Activated CD8-positive, alpha-beta T cell treated with anti-CD3 and anti-CD28 coated beads for 36 hours (primary cell): ENCODE measurements at regions not wholly inside any gene's neighbourhood (a gene's known extent, or its start where the extent isn't known, plus 50 kb on each side); places are given as distances from the start of the nearest gene placed in this dataset.
"Not testable (repeated sequence)": the region's sequence is repeated elsewhere in the genome, so short reads cannot be mapped to it uniquely, and the experiment has no call there.

ENCODE experiments used
- ATAC-seq: fragments of 200-7000 bp; cut with Tn5 transposase; one replicate; pipeline ENCODE4 v1.10.0; 2021; ENCODE audit warnings: mild to moderate bottlenecking, moderate library complexity
- CTCF ChIA-PET: fragments of 350-600 bp; sonication (Branson Sonifier 250); formaldehyde crosslinking; loops from one replicate; lab custom pipeline; 2021; ENCODE audit warnings: antibody characterized with exemption; lab: Charles Lee
- POLR2A ChIA-PET: fragments of 350-600 bp; sonication (Branson Sonifier 250); formaldehyde crosslinking; loops from one replicate; lab custom pipeline; 2021; ENCODE audit warnings: antibody characterized with exemption; lab: Charles Lee
- DNase-seq: peaks from one replicate; pipeline ENCODE4 v3.0.0-alpha.2; 2020
- H3K27ac Mint-ChIP-seq: one replicate; pipeline ENCODE4 v1.8.0; 2021; ENCODE audit warnings: mild to moderate bottlenecking, mixed read lengths
- H3K27me3 Mint-ChIP-seq: one replicate; pipeline ENCODE4 v1.8.0; 2021; ENCODE audit warnings: mixed read lengths
- H3K36me3 Mint-ChIP-seq: one replicate; pipeline ENCODE4 v1.8.0; 2021; ENCODE audit warnings: low read depth, mixed read lengths
- H3K4me1 Mint-ChIP-seq: one replicate; pipeline ENCODE4 v1.8.0; 2021; ENCODE audit warnings: low read depth, mixed read lengths
- H3K4me3 Mint-ChIP-seq: one replicate; pipeline ENCODE4 v1.8.0; 2021; ENCODE audit warnings: mild to moderate bottlenecking, moderate library complexity, mixed read lengths
- H3K9me3 Mint-ChIP-seq: one replicate; pipeline ENCODE4 v1.8.0; 2021; ENCODE audit warnings: mixed read lengths
- intact Hi-C: fragments of 100-400 bp; cut with micrococcal nuclease; formaldehyde crosslinking; loops from one replicate; pipeline ENCODE4 v1.10.0; 2022
- TF ChIP-seq, protein P1 (sequence below): fragments of 200-600 bp; IDR thresholded peaks from one replicate; pipeline ENCODE4 v1.8.0; 2022; ENCODE audit warnings: antibody characterized with exemption, mild to moderate bottlenecking

DNA sequence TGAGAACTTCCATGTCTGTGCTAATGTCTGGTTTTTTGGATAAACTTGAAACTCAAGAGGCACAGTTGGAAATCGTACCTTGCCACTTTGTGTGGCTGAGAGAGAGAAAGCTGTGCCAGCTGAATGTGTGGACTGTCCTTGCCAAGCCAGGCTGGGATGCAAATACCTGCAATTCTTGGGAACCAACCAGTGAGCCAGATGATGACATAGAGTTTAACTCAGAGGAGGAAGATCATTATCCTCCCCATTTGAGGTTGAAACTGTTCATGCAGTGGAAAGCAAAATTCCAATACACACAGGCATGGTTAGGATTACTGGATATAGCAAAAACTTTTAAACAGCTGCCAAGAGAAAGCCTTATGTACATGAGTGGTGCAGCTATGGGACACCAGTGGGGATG lies 451.4 kb upstream of the NPAP1 start:
- Mint-ChIP-seq H3K4me3 (no peak overlapping the region), H3K9me3 (peaks cover 9% of the 10 kb centered on the region), H3K4me1 (no peaks in the 10 kb centered on the region), H3K27ac (no peak overlapping the region), H3K27me3 (no peaks in the 10 kb centered on the region), H3K36me3 (no peaks in the 10 kb centered on the region)
- DNase-seq = no peak
- TF ChIP-seq, protein P1, sequence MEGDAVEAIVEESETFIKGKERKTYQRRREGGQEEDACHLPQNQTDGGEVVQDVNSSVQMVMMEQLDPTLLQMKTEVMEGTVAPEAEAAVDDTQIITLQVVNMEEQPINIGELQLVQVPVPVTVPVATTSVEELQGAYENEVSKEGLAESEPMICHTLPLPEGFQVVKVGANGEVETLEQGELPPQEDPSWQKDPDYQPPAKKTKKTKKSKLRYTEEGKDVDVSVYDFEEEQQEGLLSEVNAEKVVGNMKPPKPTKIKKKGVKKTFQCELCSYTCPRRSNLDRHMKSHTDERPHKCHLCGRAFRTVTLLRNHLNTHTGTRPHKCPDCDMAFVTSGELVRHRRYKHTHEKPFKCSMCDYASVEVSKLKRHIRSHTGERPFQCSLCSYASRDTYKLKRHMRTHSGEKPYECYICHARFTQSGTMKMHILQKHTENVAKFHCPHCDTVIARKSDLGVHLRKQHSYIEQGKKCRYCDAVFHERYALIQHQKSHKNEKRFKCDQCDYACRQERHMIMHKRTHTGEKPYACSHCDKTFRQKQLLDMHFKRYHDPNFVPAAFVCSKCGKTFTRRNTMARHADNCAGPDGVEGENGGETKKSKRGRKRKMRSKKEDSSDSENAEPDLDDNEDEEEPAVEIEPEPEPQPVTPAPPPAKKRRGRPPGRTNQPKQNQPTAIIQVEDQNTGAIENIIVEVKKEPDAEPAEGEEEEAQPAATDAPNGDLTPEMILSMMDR = no peak
- ChIA-PET POLR2A (no interaction called here), CTCF (no interaction called here)
- intact Hi-C loops = no loop called here
- ATAC-seq = no peak

- CTCF ChIA-PET, DNase-seq, H3K27ac Mint-ChIP-seq, POLR2A ChIA-PET, intact Hi-C loops, H3K36me3 Mint-ChIP-seq, H3K4me1 Mint-ChIP-seq, H3K27me3 Mint-ChIP-seq, H3K4me3 Mint-ChIP-seq, ATAC-seq, H3K9me3 Mint-ChIP-seq: not testable (repeated sequence)
Observed at GRCh38 chr15:24228922-24229321, 446.7 kb upstream of the NPAP1 start.

GRCh38 chr15:24233134-24233533 lies 442.4 kb upstream of the NPAP1 start:
- ATAC-seq, H3K4me3 Mint-ChIP-seq, H3K9me3 Mint-ChIP-seq, H3K4me1 Mint-ChIP-seq, DNase-seq, CTCF ChIA-PET, H3K27ac Mint-ChIP-seq, intact Hi-C loops, H3K36me3 Mint-ChIP-seq, POLR2A ChIA-PET, H3K27me3 Mint-ChIP-seq: not testable (repeated sequence)

DNA sequence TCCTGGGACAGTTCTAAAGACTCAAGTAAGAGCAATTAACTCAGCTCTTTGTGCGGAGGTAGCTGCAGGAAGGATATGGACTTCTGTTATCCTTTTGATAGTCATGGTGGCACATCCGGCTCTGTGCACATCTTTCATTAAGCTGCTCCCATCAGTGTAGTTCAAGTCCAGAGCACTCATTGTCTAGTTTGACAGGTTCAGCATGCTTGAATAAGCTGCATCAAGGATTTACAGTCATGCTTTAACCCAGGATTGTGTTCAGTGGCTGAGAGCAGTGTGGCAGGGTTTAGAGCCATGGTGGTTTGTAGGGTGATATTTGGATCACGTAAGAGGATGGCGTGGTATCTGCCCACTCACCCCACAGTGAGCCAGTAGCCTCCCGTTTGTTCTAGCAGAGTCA lies 435.0 kb upstream of the NPAP1 start:
- CTCF ChIA-PET, ATAC-seq, H3K4me3 Mint-ChIP-seq, H3K4me1 Mint-ChIP-seq, intact Hi-C loops, H3K9me3 Mint-ChIP-seq, H3K27me3 Mint-ChIP-seq, H3K36me3 Mint-ChIP-seq, H3K27ac Mint-ChIP-seq, POLR2A ChIA-PET, DNase-seq: not testable (repeated sequence)

- POLR2A ChIA-PET, H3K4me3 Mint-ChIP-seq, DNase-seq, H3K27me3 Mint-ChIP-seq, H3K4me1 Mint-ChIP-seq, intact Hi-C loops, H3K27ac Mint-ChIP-seq, ATAC-seq, H3K36me3 Mint-ChIP-seq, H3K9me3 Mint-ChIP-seq, CTCF ChIA-PET: not testable (repeated sequence)
Observed at GRCh38 chr15:24259106-24259505, 416.5 kb upstream of the NPAP1 start.

DNA sequence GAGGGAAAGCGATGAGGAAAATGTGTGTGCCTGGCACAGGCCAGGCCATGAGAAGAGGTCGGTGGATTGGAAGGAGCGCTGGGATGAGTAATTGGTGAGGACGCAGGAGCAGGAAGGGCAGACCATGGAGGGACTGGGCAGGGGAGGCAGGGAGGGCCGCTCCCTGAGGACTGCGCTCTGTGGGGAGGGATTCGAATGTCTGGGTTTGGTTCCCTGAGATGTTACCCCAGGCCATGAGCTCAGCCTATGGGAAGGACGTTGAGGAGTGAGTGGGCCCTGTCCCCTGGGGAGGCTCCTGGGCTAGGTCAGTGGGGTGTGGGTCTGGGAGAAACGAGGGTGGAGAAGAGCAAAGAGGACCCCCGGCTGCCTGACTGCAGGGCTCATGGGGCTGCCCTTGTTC lies 415.2 kb upstream of the NPAP1 start:
- not testable (repeated sequence) for H3K4me3 Mint-ChIP-seq, H3K36me3 Mint-ChIP-seq

GRCh38 chr15:24260854-24261253 lies 414.7 kb upstream of the NPAP1 start:
- not testable (repeated sequence) for H3K9me3 Mint-ChIP-seq, H3K4me3 Mint-ChIP-seq

More for the DNA sequence above, 415.2 kb upstream of the NPAP1 start:
- H3K9me3 Mint-ChIP-seq, H3K27me3 Mint-ChIP-seq, DNase-seq, intact Hi-C loops, H3K4me1 Mint-ChIP-seq, POLR2A ChIA-PET, H3K27ac Mint-ChIP-seq, CTCF ChIA-PET, ATAC-seq: not testable (repeated sequence)

GRCh38 chr15:24268536-24269165 lies 406.9 kb upstream of the NPAP1 start:
- CTCF ChIA-PET, ATAC-seq, POLR2A ChIA-PET, H3K27me3 Mint-ChIP-seq, H3K27ac Mint-ChIP-seq, DNase-seq, H3K4me3 Mint-ChIP-seq, intact Hi-C loops, H3K36me3 Mint-ChIP-seq, H3K4me1 Mint-ChIP-seq: not testable (repeated sequence)
- peaks cover 12% of the 10 kb centered on the region for H3K9me3 Mint-ChIP-seq

More at GRCh38 chr15:24260854-24261253, 414.7 kb upstream of the NPAP1 start:
- POLR2A ChIA-PET, intact Hi-C loops, H3K27ac Mint-ChIP-seq, H3K27me3 Mint-ChIP-seq, ATAC-seq, H3K36me3 Mint-ChIP-seq, DNase-seq, H3K4me1 Mint-ChIP-seq, CTCF ChIA-PET: not testable (repeated sequence)
